HG03432 (cell line): ENCODE measurements at regions not wholly inside any gene's neighbourhood (a gene's known extent, or its start where the extent isn't known, plus 50 kb on each side); places are given as distances from the start of the nearest gene placed in this dataset.
A peak's percentile ranks its signal among the peaks of the same experiment; 100 is the strongest.

Experiments
- ATAC-seq: cut with Tn5 transposase; IDR thresholded peaks from one replicate; pipeline ENCODE4 v1.9.1; 2021; ENCODE audit warnings: mild to moderate bottlenecking, moderate library complexity; ENCODE audit not compliant: unreplicated experiment

DNA sequence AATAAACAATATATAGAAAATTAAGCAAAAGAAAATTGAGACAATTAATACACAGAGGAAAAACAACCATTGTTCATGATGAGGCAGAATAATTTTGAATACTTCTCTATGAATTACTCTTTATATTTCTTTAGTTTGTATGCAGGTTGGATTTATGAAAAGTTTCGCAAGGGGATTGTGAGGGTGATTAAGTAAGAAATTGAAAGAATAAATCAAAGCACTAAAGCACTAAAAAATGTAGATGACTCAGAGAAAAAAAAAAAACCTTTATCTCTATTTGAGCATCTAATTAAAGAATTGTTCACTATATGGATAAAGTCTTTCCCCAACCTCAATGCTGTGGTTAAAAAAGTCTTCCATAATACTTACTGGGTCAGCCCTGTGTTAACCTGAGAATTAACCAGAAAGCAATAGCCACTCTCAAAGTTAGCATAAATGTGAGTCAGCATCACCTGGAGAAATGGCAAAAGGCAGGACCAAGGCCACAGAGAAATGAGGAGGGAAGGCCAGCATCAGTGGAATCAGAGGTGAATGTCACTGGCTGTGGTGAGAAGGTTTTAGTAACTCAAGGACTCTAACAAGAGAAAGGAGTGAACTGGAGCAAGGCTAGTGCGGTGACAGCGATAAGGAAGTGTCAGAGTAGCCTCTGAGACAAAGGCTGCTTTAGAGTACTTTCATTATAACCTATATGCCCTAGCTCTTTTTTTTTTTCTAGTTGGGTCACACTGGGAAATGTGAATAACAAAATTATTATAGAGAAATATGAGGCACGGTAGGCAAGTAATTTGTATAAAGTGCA lies 310.4 kb downstream of the KCNC2 start:
- no peak for ATAC-seq

DNA sequence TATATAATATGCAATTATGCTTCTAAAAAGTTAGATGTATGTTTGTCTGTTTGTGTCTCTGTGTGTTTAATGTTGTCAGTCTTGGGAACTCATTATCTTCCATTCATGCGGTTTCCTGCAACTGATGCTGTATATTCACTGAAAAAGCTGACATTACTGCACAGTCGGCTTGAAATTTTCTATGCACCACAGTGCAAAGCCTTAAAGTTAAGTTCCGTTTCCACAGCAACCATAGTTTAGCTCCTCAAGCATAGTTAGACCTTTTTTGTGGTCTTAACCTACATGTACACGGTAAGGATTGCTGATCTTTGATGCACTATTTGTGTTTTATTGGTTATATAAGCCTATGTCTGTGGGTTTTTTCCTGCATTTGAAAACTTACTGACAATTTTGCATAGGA lies 309.4 kb downstream of the KCNC2 start:
- ATAC-seq: no peak

DNA sequence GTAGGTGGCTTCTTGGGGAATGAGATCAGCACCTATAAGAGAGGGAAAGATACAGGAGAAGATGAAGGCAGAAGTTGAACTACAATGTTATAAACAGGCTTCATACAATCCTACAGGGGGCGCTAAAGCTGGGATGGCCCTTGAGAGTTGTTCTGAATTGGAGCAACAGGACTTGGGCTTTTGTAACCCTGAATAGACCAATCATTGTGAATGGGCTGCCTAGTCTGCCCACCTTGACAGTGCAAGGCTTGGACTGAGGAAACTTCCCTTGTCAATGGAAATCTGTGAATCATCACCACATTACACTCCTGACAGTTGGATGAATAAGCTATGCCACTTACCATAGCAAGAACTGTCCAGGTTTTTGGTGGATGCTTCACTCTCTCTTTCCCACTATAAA lies 306.1 kb downstream of the KCNC2 start:
- ATAC-seq: no peak

DNA sequence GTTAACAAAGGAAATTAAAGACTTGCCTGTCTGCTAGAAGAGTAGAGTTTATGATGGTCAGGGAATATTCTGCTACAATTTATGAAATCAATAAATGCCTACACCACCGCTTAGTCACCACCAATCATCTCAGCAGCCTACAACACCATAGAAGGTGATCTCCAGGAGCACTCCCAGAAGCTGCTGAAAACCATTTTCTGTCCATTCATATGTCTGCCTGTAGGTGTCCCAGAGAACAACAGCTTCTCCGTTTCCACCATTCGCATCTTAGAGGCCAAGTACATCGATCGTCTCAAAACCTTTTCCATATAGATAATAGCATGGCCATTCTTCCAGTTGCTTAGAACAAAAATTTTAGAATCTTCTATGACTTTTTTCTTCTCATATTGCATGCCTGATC lies 303.4 kb downstream of the KCNC2 start:
- ATAC-seq: no peak

DNA sequence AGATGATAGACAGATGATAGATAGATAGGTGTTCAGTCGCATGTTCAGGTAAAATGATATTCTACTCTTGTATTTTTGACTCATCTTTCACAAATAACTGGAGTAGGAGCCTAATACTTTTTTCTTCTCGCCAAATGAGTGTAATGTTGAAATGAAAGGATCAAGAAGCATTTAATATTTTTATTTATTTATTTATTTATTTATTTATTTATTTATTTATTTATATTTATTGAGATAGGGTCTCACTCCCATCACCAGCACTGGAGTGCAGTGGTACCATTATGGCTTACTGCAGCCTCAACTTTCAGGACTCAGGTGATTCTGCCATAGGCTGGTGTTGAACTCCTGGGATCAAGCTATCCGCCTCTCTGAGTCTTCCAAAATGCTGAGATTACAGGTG lies 298.8 kb downstream of the KCNC2 start:
- ATAC-seq: no peak

DNA sequence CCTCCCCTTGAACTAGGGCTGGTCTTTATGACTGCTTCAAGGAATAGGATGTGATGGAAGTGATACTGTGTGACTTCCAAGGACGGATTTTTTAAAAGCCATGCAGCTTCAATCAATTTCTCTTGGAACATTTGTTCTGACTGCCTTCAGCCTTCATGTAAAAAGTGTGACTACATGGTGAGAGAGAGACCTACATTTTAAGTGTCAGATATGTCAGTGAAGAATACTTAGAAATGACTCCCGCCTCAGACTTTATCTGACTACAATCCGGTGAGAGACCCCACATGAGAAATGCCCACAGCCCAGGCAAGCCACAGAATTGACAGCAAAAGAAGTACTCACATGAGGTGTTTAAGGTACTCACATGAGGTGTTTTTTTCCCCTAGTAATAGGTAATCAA lies 295.3 kb downstream of the KCNC2 start:
- no peak for ATAC-seq

DNA sequence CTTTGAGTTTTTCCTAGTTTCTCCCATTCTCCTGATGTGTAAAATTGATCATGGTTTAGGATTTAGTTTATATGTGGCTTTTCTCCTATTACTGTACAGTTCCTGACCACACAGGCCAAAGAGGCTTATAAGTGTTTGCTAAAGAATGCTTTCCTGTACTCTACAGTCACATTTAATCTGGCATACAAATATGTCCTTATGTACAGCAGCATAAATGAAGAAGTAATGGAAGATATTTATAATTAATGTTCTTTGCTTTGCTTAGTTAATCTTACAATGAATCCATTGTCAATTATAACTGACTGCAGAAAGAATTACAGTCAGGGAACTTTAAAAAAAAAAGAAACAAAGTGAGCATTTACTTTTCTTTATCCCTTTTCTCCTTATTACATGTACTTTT lies 293.9 kb downstream of the KCNC2 start:
- ATAC-seq: no peak

DNA sequence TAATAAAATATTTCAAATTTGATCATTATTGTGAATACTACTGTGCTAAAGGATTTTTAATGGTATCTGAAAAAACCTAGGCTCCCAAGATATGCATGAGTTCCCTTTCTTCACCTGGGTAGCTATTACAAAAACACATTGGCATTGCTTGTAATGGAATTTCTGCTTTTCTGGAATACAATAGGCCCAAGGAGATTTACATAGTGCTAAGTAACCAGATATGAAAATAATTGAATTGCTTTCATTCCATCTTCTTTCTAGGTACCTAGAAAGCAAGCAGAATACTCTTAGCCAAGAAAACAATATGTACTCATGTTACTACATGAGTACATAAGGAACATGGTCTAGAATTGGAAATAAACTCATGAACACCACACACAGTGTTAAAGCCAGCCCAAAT lies 291.9 kb downstream of the KCNC2 start:
- no peak for ATAC-seq

DNA sequence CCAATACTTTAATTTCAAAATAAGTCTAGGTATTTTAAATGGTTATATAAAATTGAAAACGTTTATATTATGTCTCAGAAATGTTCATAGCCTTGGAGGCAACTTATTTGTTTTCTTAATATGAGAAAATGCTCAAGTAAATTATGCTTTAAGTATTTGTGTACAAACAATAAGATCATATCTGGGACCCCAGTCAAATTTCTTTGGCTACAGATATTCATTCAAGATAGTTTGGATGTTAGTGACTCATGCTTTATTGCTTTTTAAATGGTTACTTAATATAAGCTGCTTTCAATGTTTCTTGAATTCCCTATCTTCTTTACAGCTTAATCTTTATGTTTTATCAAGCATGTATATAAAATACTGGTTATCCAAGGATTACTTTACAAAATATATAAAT lies 291.3 kb downstream of the KCNC2 start:
- ATAC-seq: no peak

DNA sequence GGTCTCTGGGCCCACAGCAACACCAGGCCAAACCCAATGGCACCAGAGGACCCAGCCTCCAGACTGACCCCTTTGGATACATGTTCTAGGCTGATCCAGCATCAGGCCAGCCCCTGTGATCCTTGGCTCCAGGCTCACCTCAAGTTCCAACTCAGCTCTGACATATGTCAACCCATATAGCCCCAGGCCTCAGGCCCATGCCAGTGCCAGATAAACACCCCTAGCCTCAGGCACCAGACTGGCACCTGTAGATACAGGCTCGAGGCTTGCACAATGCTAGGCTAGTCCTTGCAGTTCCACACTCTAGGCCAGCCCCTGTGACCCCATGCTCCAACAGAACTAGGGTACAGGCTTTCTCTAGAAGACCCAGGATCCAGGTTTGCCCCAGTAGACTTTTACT lies 287.5 kb downstream of the KCNC2 start:
- ATAC-seq: no peak

DNA sequence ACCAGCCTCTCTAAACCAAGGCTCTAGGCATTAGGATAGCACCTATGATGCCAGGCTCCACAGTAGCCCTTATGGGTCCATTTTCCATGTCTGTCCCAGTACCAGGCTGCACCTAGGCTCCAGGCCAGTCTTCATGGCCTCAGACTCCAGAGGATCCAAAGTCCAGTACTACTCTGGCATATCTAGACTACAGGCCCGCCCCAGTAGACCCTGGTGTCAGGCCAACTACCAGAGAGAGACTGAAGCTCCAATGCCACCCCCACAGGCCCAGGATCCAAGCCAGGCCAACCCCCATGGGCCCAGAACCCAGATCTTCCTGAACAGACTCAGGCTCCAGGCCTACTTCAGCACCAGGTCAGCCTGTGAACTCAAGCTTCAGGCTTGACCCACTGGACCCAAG lies 287.0 kb downstream of the KCNC2 start:
- ATAC-seq: no peak

DNA sequence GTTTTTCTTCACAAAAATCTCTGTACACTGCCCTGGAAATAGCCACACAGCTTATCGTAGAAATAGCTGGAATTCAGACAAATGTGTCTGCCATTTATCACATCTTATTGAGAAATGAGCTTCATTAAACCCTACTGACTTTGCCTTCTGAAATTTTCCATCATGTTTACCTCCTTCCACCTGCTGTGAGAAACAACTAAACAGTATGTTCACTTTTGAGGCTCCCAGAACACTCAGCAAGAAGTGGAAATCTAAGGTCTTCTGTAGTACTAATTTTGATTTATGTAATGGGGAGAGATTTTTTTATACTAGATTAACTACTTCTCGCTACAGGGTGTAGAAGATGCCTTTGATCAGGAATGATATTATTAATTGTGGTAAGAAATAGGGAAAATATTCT lies 268.0 kb downstream of the KCNC2 start:
- no peak for ATAC-seq

DNA sequence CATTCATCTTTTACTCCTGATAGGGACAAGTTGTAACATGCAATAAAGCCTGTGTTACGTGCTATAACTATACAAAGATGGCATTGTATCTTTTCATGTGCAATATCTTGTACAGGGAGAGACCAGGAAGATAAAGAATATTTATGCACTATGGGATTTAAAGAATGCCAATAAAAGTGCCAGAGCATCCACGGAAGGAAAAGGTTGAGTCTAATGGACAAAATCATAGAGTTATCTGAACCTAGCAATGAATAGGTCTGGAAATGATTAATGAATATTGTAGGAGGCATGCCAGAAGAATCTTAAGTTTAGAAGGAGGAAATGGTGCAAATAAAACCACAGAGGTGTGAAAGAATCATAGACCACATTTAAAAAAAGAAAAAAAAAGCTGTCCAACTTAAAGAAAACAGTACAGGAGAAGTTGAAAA lies 263.9 kb downstream of the KCNC2 start:
- peak; percentile 62 for ATAC-seq

DNA sequence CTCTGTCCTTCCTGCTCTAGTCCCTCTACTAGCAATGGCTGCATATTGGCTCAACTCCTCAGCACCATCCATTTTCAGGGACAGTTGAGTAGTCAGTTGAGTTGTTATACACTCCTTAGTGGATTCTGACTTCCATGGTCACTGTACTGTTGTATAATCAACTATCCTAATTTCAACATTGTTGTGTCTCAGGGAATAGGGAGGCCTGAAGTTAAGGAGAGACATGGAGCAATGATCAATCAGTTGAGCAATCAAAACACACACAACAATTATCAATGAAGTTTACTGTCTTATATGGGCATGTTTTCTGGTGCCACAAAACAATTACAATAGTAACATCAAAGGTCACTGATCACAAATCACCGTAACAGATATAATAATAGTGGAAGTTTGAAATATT lies 255.9 kb downstream of the KCNC2 start:
- no peak for ATAC-seq

DNA sequence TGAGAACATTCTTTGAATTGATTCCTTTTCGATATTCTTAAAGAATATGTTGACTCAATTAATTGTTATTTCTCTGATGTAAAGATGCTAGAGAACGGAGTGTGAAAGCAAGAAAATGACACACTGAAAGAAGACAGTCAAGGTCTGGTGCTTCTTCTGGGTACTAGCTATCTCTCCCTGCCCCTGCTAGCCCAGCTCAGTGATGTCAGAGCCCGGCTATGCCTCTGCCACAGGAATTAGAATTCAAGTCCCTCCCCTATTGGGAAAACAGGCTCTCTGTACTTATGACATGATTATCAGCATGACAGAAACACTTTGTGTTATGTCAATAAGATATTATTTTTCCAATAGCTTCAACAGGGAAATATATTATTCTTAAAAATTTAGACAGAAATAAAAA lies 252.4 kb downstream of the KCNC2 start:
- no peak for ATAC-seq

DNA sequence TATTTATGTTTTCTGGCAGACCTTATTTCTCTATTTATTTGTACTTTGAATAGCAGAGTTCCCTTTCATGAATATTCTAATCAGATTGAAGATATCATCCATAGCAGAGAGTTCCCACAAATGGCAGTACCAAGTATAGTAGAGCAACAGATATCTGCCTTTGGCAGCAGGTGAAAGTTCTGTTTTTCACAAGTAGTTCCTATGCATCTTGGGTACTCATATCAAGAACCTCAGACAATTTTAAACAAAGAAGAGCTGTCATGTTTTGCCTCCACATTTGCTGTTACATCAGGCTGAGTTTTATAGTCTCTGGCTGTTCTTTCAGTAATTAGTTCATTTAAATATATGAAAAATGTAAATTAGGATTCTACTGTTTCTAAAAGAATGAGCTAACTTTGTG lies 252.0 kb downstream of the KCNC2 start:
- ATAC-seq: no peak

DNA sequence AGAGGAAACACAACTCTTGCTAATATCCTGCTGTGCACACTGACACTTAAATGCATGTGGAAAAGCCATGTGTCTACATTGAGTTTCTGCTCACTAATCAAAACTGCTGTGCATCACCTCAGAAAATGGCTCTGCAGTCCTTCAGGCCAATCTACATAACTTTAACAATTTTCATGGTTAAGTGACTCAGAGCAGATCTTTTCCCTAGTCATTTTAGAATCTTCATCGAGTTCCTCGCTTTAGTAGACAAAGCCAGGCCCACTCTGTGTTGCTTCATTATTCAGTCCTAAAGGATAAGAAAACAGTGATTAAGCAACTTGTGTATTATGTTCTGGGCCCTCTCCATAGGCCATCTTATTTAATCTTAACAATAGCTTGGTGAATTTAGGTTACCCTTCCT lies 250.0 kb downstream of the KCNC2 start:
- ATAC-seq: no peak

DNA sequence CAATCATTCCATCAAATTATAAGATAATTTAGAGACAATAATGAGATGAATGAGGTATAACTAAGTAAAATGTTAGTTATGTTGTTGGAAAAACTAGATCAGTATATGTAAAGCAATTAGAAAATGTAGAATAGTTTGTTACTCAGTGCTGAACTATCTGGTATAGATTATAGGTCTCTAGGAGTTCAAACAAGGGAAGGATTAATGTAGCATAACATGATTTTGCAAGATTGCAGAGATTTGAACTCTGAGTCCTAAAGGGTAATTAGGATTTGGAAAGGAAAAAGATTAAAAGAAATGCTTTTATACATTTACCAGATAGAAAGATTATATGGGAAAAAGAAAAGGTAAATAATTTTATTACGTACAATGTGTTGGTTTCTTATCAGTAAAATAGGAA lies 246.3 kb downstream of the KCNC2 start:
- ATAC-seq: no peak

DNA sequence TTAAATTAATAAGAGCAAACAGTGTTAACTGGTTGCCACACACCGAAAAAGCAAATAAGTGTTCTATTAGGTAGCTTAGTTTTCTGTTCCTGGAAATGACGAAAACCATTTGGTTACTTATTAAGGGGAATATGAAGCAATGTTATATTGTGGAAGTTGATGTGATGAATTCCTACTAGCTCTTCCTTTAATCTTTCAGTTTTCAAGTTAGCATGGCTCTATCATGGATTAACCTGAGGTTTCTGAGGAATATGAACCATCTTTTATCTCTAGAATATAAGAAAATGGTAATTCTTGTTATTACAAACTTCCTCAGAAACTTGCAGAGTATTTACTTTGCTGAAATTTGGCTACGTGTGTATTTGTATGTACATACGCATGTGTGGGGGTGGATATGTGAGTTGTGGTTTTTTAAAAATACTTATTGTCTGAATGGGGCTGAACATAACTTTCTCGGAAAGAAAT lies 245.7 kb downstream of the KCNC2 start:
- ATAC-seq: peak; percentile 49

DNA sequence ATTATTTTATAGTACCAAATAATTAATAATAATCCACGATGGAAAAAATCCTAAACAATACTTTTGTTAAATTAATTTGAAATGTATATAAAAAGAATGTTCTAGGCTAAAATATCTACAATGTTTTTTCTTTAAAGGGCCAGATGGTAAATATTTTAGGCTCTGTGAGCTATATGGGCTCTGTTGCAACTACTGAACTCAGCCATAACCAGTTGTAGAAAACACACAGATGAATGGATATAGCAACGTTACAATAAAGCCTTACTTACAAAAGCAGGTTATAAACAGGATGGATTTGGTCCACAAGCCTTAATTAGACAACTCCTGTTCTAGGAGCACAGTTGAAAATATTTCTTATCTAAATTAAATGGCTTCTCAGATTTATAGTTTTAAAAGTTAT lies 245.2 kb downstream of the KCNC2 start:
- no peak for ATAC-seq

DNA sequence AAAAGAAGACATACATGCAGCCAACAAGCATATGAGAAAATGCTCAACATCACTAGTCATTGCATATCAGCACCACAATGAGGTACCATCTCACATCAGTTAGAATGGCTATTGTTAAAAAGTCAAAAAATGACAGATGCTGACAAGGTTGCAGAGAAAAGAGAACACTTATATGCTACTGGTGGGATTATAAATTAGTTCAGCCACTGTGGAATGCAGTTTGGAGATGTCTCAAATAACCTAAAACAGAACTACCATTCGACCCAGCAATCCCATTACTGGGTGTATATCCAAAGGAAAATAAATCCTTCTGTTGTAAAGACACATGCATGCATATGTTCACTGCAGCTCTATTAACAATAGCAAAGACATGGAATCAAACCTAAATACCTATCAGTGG lies 238.4 kb downstream of the KCNC2 start:
- ATAC-seq: no peak

DNA sequence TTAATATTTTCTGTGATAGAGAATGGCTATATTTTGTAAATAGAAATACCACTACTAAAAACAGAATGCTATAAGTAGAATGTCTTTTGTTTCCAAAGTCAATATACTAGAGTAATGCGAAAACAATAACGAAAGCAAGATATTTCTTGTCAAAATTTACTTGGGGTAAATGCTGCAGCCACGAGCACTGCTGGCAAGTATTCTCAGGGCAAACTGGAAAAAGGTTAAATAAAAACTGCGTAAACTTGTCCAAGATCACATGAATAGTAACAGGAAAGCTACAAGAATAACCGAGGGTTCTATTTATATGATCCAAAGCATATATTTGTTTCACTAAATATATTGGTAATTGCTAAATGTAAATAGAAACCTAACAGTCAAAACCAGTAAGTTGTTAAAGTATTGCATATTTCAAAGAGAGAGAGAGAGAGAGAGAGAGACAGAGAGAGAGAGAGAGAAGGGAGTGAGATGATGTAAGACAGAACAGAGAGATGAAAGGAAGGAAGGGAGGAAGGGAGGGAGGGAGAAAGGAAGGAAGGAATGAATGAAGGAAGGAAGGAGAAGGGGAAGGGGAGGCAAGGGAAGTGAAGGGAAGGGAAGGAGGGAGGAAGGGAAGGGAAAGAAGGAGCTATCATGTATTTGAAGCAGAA lies 231.7 kb downstream of the KCNC2 start:
- no peak for ATAC-seq

DNA sequence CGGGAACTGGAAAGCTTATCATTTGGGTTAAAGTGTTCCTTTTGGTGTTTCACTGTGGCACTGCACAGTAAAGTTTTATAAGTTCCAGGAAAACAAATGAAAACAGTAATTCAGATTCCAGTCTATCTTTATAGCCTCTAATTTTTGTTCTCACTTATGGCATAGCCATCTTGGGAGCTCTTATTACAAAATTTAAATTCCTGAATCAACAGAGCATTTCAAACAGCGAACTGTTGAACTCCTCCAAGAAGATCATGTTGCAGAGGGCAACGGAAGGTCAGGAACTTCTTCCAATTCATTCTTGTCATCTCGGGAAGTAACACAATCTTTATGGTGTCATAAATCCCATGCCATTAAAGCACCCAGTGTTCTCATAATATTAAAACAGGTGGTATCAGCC lies 229.1 kb downstream of the KCNC2 start:
- no peak for ATAC-seq
